Astrocyte of the cerebellum (primary cell): ENCODE measurements at regions not wholly inside any gene's neighbourhood (a gene's known extent, or its start where the extent isn't known, plus 50 kb on each side); places are given as distances from the start of the nearest gene placed in this dataset.

ENCODE experiments used
- DNase-seq: peaks from one replicate; pipeline ENCODE4 v3.0.0-alpha.2; 2011; ENCODE audit warnings: low read depth
- H3K4me3 ChIP-seq: 2 replicates; pipeline ENCODE4 v1.5.1; 2011; ENCODE audit warnings: mild to moderate bottlenecking, low read depth, low read length, moderate library complexity
- CTCF ChIP-seq: IDR thresholded peaks from 2 replicates; pipeline ENCODE4 v1.5.1; 2012; ENCODE audit warnings: low read length, low read depth, moderate library complexity, mild to moderate bottlenecking; ENCODE audit errors: missing control alignments
- in situ Hi-C: cut with HindIII; loops from 2 replicates; pipeline ENCODE4 v1.10.0; 2017; ENCODE audit warnings: low sequenced_read_pairs

- no peak overlapping the region for H3K4me3 ChIP-seq
- in situ Hi-C loops, result no loop called here
- no peak for TF ChIP-seq CTCF
- no peak for DNase-seq
Observed at GRCh38 chr4:13703096-13703495, 75.6 kb upstream of the BOD1L1 start.

DNA sequence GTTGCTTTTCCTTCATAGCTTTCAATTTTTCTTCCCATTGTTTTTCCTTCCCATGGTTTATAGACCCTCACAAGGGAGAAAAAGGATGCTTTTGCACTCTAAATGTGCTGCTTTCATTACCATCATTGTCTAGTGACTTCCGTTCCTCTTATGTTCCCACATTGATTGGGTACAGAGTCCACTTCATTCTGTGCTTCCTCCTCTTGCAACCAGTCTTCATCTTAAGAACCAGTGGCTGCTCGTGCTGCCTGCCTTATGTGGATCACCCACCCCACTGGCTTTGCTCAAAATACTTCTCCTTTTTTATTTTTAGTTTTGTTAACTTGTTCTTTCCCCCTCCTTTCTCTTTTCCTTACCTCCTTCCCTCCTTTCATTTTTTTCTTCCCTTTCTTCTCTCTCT lies 76.5 kb upstream of the BOD1L1 start:
- no peak for TF ChIP-seq CTCF
- no peak overlapping the region for H3K4me3 ChIP-seq
- no peak for DNase-seq
- in situ Hi-C loops, result no loop called here

- TF ChIP-seq CTCF, result no peak
- DNase-seq, result no peak
- H3K4me3 ChIP-seq, result no peak overlapping the region
- in situ Hi-C loops, result no loop called here
Observed at GRCh38 chr4:13704761-13705160, 77.2 kb upstream of the BOD1L1 start.

GRCh38 chr4:13705521-13706041 lies 78.1 kb upstream of the BOD1L1 start:
- no peak overlapping the region for H3K4me3 ChIP-seq
- no peak for DNase-seq
- in situ Hi-C loops, result no loop called here
- TF ChIP-seq CTCF, result no peak

GRCh38 chr4:13706120-13706519 lies 78.6 kb upstream of the BOD1L1 start:
- TF ChIP-seq CTCF, result no peak
- no peak for DNase-seq
- in situ Hi-C loops, result no loop called here
- no peak overlapping the region for H3K4me3 ChIP-seq

GRCh38 chr4:13706716-13707115 lies 79.2 kb upstream of the BOD1L1 start:
- no peak overlapping the region for H3K4me3 ChIP-seq
- no peak for DNase-seq
- in situ Hi-C loops, result no loop called here
- no peak for TF ChIP-seq CTCF
